ENCODE measurements at regions not wholly inside any gene's neighbourhood (a gene's known extent, or its start where the extent isn't known, plus 50 kb on each side); places are given as distances from the start of the nearest gene placed in this dataset.
A peak's percentile ranks its signal among the peaks of the same experiment; 100 is the strongest.

- 57 to 60% methylated on average over 1 to 6 of the region's 6 CpGs for WGBS, 2 donors (ENCODE audit: low coverage in 1 of 2)
- in situ Hi-C loops (cut with MboI; ENCODE audit: low pct_ligation_motif_present in 1 of 4, low pct_unique_long_range_greater_than_20kb in 1 of 4, low sequenced_read_pairs in 3 of 4) = no loop called here
- Histone ChIP-seq H3K9me3 (no peaks in the 10 kb centered on the region), H3K27ac (no peak overlapping the region), H3K27me3 (no peaks in the 10 kb centered on the region), H3K4me3 (no peak overlapping the region), H3K4me1 (peaks cover 0 to 6% (median 3%) of the 10 kb centered on the region in 4 donors), H3K36me3 (no peaks in the 10 kb centered on the region)
- TF ChIP-seq EP300 (IDR thresholded peaks at IDR 0.05; ENCODE audit: low read depth) (no peak), CTCF (IDR thresholded peaks at IDR 0.05) (no peak), POLR2A (IDR thresholded peaks at IDR 0.05) (no peak), POLR2AphosphoS5 (IDR thresholded peaks at IDR 0.05) (no peak)
- intact Hi-C loops (cut with DNase I; ENCODE audit: low total_unique reads) = no loop called here
- DNase-seq = no peak
Observed at GRCh38 chr10:4708123-4708759, 117.8 kb upstream of the AKR1E2 start.

- 63 to 64% methylated on average over 2 of the region's 2 CpGs for WGBS, 2 donors (ENCODE audit: low coverage in 1 of 2)
- in situ Hi-C loops (cut with MboI; ENCODE audit: low pct_ligation_motif_present in 1 of 4, low pct_unique_long_range_greater_than_20kb in 1 of 4, low sequenced_read_pairs in 3 of 4) = no loop called here
- no peak overlapping the region for H3K4me3 ChIP-seq
- DNase-seq = no peak
- H3K27me3 ChIP-seq = no peaks in the 10 kb centered on the region
- H3K27ac ChIP-seq = no peak overlapping the region
- TF ChIP-seq POLR2A (IDR thresholded peaks at IDR 0.05) = no peak
- TF ChIP-seq EP300 (IDR thresholded peaks at IDR 0.05; ENCODE audit: low read depth) = no peak
- TF ChIP-seq CTCF (IDR thresholded peaks at IDR 0.05) = no peak
- no peak for TF ChIP-seq POLR2AphosphoS5 (IDR thresholded peaks at IDR 0.05)
- peaks cover 0 to 6% (median 3%) of the 10 kb centered on the region in 4 donors for H3K4me1 ChIP-seq
- intact Hi-C loops (cut with DNase I; ENCODE audit: low total_unique reads) = no loop called here
- H3K9me3 ChIP-seq = no peaks in the 10 kb centered on the region
- no peaks in the 10 kb centered on the region for H3K36me3 ChIP-seq
Observed at GRCh38 chr10:4707221-4707620, 118.8 kb upstream of the AKR1E2 start.

GRCh38 chr10:4704034-4704545 is 121.9 kb upstream of the AKR1E2 start:
- DNase-seq = peak; percentile 17
- intact Hi-C loops (cut with DNase I; ENCODE audit: low total_unique reads) = no loop called here
- 14 to 23% methylated on average over 2 of the region's 2 CpGs for whole genome bisulfite sequencing, 2 donors (ENCODE audit: low coverage in 1 of 2)
- TF ChIP-seq POLR2A (IDR thresholded peaks at IDR 0.05) (no peak), EP300 (IDR thresholded peaks at IDR 0.05; ENCODE audit: low read depth) (no peak), POLR2AphosphoS5 (IDR thresholded peaks at IDR 0.05) (peak; percentile 26 to 43 (median 36)), CTCF (IDR thresholded peaks at IDR 0.05) (no peak)
- Histone ChIP-seq H3K27ac (peak overlapping the region in 3 of 4 donors; percentile 2 to 50 (median 28)), H3K4me3 (no peak overlapping the region), H3K27me3 (no peaks in the 10 kb centered on the region), H3K36me3 (no peaks in the 10 kb centered on the region), H3K9me3 (no peaks in the 10 kb centered on the region), H3K4me1 (peaks cover 0 to 6% (median 3%) of the 10 kb centered on the region in 4 donors)
- in situ Hi-C loops (cut with MboI; ENCODE audit: low pct_ligation_motif_present in 1 of 4, low pct_unique_long_range_greater_than_20kb in 1 of 4, low sequenced_read_pairs in 3 of 4) = no loop called here

- in situ Hi-C loops (cut with MboI; ENCODE audit: low pct_ligation_motif_present in 1 of 4, low pct_unique_long_range_greater_than_20kb in 1 of 4, low sequenced_read_pairs in 3 of 4) (no loop called here), intact Hi-C loops (cut with DNase I; ENCODE audit: low total_unique reads) (no loop called here)
- Histone ChIP-seq H3K27me3 (no peaks in the 10 kb centered on the region), H3K4me3 (no peak overlapping the region), H3K27ac (no peak overlapping the region), H3K9me3 (no peaks in the 10 kb centered on the region), H3K36me3 (no peaks in the 10 kb centered on the region), H3K4me1 (peaks cover 0 to 6% (median 3%) of the 10 kb centered on the region in 4 donors)
- no peak for TF ChIP-seq POLR2AphosphoS5 (IDR thresholded peaks at IDR 0.05)
- no peak for DNase-seq
- 64 to 71% methylated on average over 3 to 4 of the region's 4 CpGs for WGBS, 2 donors (ENCODE audit: low coverage in 1 of 2)
Observed at GRCh38 chr10:4701016-4701415, 125.0 kb upstream of the AKR1E2 start.
